ENCODE measurements at regions not wholly inside any gene's neighbourhood (a gene's known extent, or its start where the extent isn't known, plus 50 kb on each side); places are given as distances from the start of the nearest gene placed in this dataset.

- TF ChIP-seq, protein P1, sequence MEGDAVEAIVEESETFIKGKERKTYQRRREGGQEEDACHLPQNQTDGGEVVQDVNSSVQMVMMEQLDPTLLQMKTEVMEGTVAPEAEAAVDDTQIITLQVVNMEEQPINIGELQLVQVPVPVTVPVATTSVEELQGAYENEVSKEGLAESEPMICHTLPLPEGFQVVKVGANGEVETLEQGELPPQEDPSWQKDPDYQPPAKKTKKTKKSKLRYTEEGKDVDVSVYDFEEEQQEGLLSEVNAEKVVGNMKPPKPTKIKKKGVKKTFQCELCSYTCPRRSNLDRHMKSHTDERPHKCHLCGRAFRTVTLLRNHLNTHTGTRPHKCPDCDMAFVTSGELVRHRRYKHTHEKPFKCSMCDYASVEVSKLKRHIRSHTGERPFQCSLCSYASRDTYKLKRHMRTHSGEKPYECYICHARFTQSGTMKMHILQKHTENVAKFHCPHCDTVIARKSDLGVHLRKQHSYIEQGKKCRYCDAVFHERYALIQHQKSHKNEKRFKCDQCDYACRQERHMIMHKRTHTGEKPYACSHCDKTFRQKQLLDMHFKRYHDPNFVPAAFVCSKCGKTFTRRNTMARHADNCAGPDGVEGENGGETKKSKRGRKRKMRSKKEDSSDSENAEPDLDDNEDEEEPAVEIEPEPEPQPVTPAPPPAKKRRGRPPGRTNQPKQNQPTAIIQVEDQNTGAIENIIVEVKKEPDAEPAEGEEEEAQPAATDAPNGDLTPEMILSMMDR (conservative IDR thresholded peaks at IDR 0.05; ENCODE audit: low read length) = no peak
- TF ChIP-seq EZH2phosphoT487 (IDR thresholded peaks at IDR 0.05; ENCODE audit: borderline replicate concordance) = no peak
Observed at GRCh38 chr6:138620630-138621029, 121.3 kb upstream of the NHSL1 start.

Measured in Loucy (cell line).